VCaP (cell line): ENCODE measurements at regions not wholly inside any gene's neighbourhood (a gene's known extent, or its start where the extent isn't known, plus 50 kb on each side); places are given as distances from the start of the nearest gene placed in this dataset.

Source experiments
- H3K27ac ChIP-seq: fragments of 450-650 bp; 2 replicates; pipeline ENCODE4 v1.5.1; 2017
- TF ChIP-seq, protein P1 (sequence below): fragments of 450-650 bp; conservative IDR thresholded peaks from 2 replicates; pipeline ENCODE4 v1.5.1; 2017; ENCODE audit warnings: mild to moderate bottlenecking, moderate library complexity

DNA sequence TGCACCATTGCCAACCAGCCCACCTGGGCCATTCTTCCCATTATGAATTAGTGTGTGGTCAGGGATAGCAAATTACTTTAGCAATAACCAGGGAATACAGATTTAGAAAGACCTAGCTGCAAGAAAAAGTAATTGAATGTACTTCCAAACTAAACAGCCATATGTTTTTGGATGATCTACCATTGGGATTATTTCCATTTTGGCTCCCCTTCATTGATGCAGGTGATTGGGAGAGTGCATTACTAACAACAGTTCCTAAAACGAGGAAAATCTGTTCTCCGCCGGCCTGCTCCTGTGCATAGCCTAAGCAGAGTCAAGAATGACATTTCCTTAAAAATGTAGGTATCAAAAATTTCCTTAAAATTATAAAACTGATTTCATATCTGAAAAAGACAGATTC, 58.5 kb downstream of the MAIP1 start:
- H3K27ac ChIP-seq, result no peak overlapping the region

DNA sequence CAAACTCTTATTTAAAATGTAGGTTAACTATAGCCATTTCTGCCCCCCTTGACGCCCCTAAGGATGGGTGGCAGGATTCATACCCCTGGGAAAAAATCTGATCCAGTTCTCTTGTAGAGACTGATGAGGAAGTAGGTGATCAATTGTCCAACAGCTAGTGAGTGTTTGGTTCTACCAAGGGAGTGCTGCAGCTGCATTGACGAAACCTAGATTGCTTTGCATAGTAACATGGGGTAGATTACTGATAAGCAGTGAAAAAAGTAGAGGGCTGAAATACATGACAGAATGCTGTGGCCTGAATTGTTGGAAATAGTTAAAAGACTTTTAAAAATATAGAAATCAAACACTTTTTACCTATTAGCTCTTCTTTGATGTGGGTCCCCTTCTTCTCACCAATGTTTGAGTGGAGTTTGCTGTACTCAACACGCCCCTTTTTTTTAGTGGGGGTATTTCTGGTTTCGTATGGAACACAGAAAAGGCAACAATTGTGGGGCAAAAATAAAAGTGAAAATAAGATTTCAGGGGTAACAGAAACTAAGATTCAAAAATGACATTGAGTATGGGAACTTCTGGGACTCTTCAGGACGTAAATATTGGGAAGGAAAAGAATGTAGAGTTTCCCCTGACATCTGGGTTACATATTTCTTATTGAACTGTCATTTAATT, 66.2 kb downstream of the MAIP1 start:
- TF ChIP-seq, protein P1, sequence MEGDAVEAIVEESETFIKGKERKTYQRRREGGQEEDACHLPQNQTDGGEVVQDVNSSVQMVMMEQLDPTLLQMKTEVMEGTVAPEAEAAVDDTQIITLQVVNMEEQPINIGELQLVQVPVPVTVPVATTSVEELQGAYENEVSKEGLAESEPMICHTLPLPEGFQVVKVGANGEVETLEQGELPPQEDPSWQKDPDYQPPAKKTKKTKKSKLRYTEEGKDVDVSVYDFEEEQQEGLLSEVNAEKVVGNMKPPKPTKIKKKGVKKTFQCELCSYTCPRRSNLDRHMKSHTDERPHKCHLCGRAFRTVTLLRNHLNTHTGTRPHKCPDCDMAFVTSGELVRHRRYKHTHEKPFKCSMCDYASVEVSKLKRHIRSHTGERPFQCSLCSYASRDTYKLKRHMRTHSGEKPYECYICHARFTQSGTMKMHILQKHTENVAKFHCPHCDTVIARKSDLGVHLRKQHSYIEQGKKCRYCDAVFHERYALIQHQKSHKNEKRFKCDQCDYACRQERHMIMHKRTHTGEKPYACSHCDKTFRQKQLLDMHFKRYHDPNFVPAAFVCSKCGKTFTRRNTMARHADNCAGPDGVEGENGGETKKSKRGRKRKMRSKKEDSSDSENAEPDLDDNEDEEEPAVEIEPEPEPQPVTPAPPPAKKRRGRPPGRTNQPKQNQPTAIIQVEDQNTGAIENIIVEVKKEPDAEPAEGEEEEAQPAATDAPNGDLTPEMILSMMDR, result no peak
- no peak overlapping the region for H3K27ac ChIP-seq

More for the DNA sequence above, 58.5 kb downstream of the MAIP1 start:
- TF ChIP-seq, protein P1, result no peak

DNA sequence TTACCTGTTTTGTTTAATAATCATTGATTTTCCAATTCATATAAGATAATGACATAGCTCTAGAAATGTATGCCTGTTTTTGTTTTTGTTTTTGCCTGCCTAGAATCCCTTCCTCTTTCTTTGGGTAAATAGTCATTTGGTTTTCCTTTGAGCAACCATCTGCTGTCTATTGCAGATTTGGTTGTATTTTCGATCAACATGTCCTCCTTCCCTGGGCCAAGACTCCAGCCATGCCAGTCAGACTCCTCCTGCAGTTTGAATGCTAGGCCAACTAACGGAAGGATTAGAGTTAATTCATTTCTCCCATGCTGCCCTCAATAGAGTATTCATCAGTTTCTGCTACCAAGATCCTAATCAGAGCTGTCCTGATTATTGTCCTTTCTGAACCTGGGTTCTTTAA, 67.1 kb downstream of the MAIP1 start:
- no peak overlapping the region for H3K27ac ChIP-seq
- TF ChIP-seq, protein P1, result no peak

DNA sequence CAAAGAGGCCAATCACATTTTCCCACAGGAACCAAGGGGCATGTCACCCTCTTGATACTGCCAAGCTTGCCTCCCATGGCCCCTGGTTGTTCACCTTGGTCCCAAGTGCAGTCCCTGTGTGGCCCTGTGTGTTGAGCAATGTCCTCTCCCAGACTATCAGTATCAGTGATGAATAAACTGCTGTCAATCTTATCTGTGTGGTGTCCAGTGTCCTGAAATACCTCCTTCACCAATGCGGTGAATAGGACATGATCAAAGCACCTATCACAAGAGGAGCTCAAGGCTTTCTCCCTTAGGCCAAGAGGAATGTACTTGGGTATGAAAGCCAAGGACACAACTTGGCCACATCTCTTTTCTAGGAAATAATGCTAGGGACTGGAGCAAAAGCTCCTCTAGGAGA, 68.2 kb downstream of the MAIP1 start:
- TF ChIP-seq, protein P1, result no peak
- H3K27ac ChIP-seq, result no peak overlapping the region

DNA sequence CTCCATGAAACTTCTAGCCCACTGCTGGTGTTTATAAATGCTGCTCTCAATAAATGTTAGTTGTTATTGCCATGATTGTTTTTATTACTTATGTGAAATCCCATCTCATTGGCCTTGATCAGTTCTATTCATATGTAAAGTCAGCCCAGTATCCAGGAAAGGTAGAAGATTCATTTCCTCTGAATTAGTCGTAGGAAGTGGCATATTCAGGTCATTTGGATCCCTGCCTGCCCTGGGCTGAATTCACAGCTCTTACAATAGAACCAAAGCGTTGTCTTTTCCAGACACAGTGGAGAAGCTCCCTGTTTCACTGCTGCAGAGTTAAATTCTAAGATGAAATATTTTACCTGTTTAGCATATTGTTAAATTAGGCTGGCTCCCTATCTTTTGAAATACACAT, 70.3 kb downstream of the MAIP1 start:
- H3K27ac ChIP-seq, result no peak overlapping the region
- TF ChIP-seq, protein P1, result no peak

DNA sequence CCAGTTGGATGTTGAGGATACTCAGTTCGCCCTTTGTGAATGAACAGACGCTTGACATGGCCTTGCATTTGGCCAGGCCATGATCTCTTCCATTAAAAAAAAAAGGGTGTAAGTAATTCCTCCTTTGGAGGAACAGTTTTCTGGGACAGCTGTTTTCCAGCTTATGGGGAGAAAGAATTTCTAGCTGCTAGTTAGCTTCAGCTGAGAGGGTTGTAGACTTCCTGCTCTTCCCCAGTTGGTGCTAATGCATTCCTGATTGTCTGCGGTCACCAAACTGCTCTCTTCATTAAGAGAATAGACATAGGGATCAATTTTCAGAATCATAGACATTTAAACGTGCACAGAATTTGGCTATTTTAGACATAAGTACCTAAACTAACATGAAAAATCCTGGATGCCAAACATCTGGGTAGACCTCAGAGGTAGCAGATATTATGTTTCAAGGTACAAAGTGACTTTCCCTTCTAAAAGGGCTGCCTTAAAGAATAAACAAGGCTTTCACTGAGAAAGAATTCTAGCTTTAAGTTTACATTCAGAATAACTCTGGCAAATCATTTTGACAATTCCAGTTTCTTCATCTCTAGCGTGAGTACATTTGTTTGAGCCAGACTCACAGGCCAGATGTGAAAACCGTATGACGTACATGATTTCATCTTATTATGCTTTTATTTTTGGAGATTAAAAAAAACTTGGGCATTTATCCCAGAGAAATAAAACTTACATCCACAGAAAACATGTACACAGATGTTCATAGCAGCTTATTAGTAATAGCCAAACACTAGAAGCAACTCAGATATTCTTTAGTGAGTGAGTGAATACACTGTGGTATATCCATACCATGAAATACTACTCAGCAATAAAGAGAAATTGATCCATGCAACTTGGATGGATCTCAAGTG, 71.2 kb downstream of the MAIP1 start:
- TF ChIP-seq, protein P1, result no peak
- no peak overlapping the region for H3K27ac ChIP-seq

DNA sequence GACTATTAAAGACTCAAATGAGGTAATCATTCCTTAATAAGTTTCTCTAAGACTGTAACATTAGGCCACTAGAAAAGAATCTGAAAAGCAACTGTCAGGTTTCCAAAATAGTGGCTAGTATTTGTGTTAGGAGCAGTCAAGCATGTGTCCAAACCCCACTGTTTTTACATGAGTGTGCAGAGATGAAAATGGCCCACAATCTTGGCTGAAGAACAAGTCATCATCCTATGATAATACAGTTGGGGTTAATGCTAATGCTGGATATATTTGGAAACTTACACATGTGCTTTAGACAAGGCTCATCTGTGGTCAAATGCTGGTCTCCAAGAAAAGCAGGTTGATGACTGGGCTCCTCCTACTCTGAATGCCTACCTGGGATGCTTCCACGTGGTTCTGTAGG, 73.6 kb downstream of the MAIP1 start:
- TF ChIP-seq, protein P1, result no peak
- no peak overlapping the region for H3K27ac ChIP-seq
